ENCODE measurements at regions not wholly inside any gene's neighbourhood (a gene's known extent, or its start where the extent isn't known, plus 50 kb on each side); places are given as distances from the start of the nearest gene placed in this dataset.

DNA sequence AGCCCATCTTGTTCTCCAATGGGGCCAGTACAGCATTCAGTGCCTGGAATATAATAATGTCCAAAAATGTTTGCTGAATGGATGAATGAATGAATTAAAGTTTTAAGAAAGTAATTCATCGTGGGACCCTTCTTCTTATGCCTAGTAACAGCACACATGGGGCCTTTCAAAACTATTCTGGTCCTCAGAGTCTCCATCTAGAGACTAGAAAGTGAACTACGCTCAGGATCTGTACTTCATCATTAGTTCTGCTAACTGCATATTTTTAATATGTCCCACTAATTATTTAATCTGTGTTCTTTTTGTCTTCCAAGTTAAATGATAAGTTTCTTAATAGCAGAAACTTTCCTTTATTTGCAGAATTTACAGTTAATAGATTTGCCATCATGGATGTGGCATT lies 172.5 kb downstream of the SMAD2 start:
- DNase-seq (ENCODE audit: low spot score), result no peak

DNA sequence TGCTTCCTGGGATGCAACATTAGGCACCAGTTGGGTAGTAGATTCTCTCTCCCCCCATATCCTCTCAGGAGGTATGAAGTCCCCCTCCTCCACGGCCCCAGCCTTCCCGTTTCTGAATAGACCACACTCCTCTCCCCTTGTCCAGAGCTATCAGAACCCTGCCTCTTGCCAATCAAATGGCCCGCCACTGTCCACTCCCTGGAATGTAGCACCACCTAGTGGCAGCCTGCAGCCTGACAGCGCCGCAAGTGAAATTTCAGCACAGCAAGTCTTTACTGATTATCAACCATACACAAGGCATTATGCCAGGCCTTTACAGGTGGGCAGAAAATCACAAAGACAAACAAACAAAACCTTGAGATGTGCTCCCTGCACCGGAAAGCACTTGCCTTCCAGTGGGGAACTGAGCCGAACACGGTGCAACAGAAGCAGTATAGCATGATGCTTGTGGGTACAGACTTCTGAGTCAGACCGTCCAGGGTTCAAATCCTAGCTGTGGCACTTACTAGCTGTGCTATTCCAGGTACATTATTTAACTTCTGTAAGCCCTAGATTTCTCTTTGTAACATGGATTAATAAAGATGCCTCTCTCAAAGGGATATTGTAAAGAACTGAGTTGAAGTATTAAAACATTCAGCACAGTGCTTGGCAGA lies 174.0 kb downstream of the SMAD2 start:
- DNase-seq (ENCODE audit: low spot score), result peak; percentile 71

GRCh38 chr18:47755102-47755456 lies 175.4 kb downstream of the SMAD2 start:
- no peak for DNase-seq (ENCODE audit: low spot score)

DNA sequence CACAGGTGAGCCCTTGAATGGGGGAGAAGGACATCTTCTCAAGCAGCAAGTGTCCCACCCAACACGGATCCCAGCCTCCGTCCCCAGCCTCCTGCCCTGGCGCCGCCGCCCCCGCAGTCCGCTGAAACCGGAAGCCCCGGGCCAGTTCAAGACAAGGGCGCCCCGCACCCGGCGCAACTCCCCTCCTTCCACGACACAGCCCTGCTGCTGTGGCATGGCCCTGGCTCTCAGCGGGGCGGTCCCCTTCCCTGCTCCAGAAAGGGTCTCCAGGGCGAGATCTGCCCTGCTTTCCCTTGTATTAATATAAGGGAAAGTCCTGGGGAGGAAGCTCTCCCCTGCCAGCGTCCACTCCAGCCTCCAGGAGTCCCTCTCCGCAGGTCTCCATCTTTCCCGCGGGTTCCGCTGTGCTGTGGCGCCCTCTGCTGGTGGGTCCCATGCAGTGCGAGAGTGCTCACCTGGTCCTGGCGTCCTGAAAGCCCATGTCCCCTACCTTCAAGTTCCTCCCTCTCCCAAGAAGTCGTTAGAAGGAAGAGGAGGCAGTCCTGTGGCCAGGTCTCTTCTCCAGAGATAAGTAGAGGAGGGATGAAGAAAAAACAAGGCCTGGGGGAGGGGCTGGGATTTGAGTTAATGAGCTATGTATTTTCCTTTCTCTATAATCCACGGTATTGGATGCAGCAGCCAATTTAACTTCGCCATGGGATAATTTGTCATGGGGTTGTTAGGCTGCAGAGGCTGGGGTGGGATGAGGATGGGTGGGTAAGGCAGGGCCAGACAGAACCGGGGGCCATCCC lies 176.0 kb downstream of the SMAD2 start:
- DNase-seq (ENCODE audit: low spot score), result peak; percentile 47

DNA sequence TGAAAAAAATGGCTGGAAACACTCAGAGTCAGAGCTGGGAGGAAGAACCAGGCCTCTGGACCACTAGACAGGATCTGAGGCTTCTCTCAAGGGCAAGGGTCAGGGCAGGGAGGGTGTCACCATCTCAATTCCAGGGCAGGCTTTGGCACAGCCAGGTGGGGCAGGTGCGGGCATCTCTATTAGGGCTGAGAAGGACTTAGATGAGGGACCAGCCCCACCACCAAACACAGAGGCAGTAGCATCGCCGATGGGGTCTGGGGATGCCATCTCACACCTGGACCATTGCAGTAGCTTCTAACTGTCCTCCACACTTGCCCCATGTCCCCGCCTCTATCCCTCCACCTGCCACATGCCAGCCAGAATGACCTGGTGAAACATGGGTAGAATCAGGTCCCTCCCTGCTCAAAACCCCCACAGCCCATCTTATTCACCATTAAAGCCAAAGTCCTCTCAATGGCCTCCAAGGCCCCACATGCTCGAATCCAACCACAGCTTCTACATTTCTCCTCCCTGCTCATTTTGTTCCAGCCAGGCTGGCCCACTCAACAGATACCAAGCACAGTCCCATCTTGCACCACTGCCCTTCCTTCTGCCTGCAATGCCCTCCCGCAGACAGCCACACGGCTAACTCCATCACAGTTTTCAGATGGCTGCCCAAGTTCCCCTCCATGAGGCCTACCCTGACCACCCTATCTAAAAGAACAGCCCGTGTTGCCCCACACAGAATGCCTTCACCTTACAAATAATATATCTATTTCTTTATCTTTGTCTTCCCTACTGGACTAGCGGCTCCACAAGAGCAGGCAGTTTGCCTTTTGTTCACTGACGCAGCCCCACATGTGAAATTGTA lies 177.4 kb downstream of the SMAD2 start:
- DNase-seq (ENCODE audit: low spot score), result peak; percentile 3

DNA sequence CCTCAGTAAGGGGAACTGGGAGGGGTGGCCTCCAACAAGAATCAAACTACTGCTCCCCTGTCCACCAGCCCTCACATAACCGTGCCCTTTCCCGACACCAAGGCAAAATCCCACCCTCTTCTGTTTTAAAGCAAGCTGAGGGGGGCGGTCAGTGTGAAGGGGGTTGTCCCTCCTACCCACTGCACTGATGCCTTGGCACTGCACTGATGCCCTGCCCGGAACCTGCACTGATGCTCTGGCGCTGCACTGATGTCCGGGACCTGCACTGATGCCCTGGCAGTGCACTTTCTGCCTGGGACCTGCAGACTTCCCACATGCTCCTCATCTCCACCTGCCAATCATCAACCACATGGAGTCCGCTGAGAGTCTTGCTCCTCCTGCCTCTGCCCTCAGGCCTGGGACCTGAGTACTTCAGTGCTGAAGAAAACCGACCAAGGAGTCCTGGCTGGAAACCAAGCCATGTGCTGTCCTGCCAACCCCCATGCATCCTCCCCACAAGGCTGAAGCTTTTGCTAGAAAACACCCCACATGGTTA lies 179.5 kb downstream of the SMAD2 start:
- peak; percentile 5 for DNase-seq (ENCODE audit: low spot score)

DNA sequence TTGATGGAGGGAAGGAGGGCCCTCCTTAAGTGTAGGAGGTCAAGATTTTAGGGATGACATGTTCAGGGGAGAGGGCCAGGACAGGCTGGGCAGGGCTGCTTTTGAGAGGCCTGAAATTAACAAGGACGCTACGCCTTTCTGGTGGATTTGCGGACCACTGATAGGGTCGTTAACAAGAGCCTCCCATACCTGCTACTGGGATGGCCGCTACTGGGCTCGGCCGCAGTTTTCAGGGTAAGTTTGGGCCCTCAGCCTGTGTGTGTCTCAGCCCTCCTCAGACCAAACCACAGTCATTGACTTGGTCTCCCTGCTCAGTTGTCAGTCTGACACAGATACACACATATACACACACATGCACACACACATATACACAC lies 180.9 kb downstream of the SMAD2 start:
- no peak for DNase-seq (ENCODE audit: low spot score)

- DNase-seq (ENCODE audit: low spot score), result peak; percentile 97
Observed at GRCh38 chr18:47748847-47749599, 181.4 kb downstream of the SMAD2 start.

DNA sequence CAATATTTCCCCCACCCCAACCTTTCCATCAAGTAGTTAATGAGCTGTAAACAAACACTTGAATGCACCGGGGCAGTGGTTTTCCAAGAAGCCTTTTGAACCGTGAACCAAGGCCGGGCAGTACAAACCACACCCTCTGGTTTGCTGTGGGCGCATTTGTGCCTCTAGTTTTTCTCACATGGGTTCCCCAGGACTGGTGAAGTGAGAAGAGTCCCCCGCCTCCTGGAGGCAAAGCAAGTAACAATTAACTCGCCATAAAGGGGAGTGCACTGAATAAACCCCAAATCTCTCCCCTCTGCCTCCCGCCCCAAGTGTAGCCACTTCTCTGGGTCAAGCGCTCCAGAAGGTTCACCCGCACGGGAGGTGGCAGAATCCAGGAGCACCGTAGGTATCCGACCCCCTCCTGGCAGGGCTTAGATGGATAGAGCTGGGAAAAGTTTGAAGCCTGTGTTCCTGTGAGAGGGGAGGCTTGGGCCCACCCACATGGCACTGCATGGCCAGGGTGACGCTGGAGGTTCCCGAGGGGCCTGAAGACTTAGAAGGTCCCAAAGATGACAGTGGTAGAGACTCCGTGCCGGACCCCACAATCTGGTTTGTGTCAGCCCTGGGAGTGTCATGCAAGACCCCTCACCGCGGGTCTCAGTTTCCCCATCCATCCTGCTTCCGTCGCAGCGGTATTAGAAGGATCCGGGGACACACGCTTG lies 182.2 kb downstream of the SMAD2 start:
- peak; percentile 6 for DNase-seq (ENCODE audit: low spot score)

- DNase-seq (ENCODE audit: low spot score), result peak; percentile 5
Observed at GRCh38 chr18:47747260-47747795, 183.1 kb downstream of the SMAD2 start.

DNA sequence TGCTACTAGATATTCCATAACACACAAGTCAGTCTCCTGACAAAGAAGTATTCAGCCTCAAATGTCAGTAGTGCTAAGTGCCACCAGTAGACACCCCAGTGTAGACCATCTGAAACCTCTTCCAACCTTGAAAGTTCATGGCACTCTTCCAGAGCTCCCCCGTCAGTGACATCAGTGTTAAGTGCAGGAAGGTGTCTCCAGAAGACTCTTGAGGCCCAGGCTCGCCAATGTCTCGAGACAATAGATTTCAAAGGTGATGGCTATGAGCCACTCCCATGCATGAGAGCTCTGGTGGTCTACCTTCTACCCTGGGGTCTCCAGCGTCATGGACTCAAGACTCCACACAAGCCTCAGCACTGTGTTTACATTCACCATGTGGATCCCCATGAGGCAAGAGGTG lies 183.8 kb downstream of the SMAD2 start:
- no peak for DNase-seq (ENCODE audit: low spot score)

DNA sequence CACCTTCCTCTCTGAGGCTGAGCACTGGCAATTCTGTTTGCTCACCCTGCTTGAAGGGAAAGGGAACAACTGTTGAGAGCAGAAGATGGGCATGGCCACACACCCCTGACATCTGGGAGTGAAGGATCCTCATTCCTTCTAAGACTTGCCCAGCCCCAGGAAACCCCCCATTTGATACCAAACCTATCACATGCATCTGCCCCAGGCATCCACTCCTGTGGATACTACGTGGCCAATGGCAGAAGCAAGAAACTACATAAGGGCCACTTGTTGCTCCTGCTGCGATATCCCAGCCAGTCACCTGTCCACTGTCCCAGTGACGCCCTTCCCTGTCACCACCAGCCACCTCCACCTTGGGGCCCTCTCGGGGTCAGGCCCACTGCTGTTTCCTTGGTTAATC lies 185.2 kb downstream of the SMAD2 start:
- no peak for DNase-seq (ENCODE audit: low spot score)

DNA sequence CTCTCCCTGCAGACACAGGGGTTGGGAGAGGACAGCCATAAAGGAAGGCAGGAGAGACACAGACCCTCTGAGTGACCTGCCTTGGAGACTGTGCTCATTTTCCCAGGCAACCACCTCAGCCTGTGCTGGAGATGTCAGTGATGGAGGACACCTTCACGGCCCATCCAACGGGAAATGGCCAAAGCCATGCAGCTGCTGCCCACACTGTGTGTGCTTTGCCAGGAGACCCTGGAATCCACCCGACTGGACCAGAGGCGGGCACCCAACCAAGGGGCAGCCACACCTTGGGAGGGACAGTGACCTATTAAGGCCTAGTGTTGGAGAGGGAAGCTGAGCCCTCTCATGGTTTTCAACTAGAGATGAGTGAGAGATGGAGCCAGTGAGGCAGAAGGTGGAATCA lies 192.5 kb downstream of the SMAD2 start:
- no peak for DNase-seq (ENCODE audit: low spot score)

DNA sequence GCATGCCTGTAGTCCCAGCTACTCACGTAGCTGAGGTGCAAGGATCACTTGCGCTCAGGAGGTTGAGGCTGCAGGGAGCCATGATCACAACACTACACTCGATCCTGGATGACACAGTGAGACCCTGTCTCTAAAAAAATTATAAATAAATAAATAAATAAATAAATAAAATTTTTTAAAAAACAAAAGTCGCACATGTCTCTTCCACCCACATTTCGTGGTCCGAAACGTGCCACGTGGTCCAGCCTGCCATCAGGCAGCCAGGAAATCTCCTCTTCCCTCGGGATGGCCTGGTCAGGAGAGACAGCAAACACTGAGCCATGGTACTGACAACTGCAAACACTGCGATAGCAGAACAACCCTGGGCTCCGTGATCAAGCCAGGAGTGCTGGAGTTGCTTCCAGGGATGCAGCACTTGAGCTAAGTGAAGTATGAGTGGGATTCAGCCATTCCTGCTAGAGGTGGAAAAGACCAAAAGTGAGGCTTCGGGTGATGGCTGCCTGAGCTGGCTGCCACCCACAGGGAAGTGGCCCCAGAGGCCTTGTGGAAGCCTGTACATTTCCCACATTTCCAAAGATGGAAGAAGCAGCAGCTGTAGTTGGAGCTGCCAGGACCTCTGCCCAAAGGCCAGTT lies 193.1 kb downstream of the SMAD2 start:
- no peak for DNase-seq (ENCODE audit: low spot score)

- DNase-seq (ENCODE audit: low spot score), result no peak
Observed at GRCh38 chr18:47736376-47737140, 193.9 kb downstream of the SMAD2 start.

- DNase-seq (ENCODE audit: low spot score), result no peak
Observed at GRCh38 chr18:47735041-47735702, 195.3 kb downstream of the SMAD2 start.

GRCh38 chr18:47731276-47731675 lies 199.2 kb downstream of the SMAD2 start:
- no peak for DNase-seq (ENCODE audit: low spot score)

DNA sequence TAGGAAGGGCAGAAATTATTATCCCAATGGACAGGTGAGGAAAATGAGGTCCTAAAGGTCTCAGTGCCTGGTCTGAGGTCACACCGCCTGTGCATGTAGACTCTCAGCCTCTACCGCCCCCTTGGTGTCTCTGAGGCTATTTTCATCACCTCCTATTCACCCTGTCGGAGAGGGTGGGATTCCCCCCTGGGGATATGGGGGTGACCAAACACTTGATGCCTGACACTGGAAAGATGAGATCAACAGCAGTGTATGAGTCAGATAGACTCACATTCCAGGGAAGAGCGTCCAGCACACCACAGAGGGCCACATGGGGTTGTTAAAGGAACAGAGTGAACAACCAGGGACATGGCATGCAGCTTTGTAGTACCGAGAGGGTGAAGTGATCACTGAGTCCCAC lies 199.7 kb downstream of the SMAD2 start:
- DNase-seq (ENCODE audit: low spot score), result peak; percentile 41

DNA sequence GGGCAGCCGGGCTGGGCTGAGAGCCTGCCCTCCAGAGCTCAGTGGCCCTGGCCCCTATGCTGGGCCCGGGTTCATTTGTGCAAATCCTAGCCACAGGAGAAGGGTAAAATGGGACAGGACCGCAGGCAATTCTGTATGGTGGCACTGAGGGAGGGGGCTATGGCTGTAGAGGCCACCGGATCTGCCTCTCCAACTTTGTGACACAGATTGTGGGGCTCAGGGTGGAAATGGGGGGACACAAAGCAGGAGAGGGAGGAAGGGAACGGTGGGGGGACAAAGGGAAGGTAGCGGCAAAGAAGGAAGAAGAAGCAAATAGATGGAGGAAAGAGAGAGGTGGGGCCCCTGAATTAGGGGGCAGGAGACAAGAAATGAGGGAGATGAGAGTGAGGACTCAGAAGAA lies 201.1 kb downstream of the SMAD2 start:
- no peak for DNase-seq (ENCODE audit: low spot score)
